IPS-NIHi7 (cell line): ENCODE measurements at regions not wholly inside any gene's neighbourhood (a gene's known extent, or its start where the extent isn't known, plus 50 kb on each side); places are given as distances from the start of the nearest gene placed in this dataset.
"Not testable (repeated sequence)": the region's sequence is repeated elsewhere in the genome, so short reads cannot be mapped to it uniquely, and the experiment has no call there.

ENCODE experiments used
- DNase-seq: peaks from one replicate; pipeline ENCODE4 v3.0.0; 2012; ENCODE audit warnings: mixed read lengths; ENCODE audit errors: extremely low spot score

DNA sequence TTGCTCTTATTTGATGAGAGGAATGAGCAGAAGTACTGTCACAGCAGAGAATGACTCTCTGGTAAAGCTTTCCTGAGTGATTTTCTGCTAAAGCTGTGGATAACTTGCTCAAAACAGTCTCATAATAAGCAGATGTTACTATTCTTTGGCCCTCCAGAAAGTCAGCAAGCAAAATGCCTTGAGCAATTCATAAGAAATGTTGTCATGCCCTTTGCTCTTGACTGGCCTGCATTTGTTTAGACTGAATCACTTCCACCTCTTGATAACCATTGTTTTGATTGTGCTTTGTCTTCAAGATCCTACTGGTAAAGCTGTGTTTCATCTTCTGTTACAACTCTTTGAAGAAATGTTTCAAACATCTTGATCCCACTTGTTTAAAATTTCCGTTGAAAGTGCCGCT, 457.9 kb upstream of the FOXG1 start:
- no peak for DNase-seq

- DNase-seq, result not testable (repeated sequence)
Observed at GRCh38 chr14:28317890-28318675, 448.5 kb upstream of the FOXG1 start.

- DNase-seq, result no peak
Observed at GRCh38 chr14:28321475-28322244, 444.9 kb upstream of the FOXG1 start.

- DNase-seq, result no peak
Observed at GRCh38 chr14:28323366-28323765, 443.2 kb upstream of the FOXG1 start.

DNA sequence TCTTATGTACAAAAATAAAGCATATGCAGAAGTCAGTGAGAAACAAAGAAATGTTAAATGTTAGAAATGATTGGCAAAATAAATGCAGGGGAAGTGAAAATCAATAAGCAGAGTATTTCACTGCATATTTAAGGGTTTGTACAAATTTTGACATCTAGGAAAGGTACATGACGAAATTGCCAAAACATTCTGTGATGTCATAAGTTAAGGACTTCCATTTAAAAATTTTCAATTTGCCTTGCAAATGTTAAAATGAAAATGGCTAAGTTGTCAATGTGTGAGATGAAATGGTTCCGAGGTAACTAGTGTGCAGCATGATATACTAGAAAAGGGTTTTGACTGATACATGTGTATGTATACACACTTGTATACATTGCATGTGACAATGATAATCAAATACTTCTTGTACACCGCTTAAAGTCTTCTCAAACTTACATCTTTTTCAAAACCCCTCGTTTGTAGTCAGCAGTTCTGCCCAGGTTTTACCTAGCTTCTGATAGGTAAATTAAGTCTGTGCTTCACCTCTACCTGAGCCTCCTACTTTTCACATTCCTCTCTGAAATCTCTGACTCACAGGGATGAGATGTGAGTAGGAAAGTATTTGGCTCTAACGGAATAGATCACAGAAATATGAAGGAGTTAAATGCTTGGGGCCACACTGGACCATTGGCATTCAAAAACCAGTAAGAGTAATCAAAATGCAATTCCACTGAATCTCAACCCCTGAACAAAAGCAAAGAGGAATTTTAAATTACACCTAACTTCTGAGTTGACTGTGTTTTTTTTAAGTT, 442.4 kb upstream of the FOXG1 start:
- DNase-seq, result no peak

GRCh38 chr14:28340816-28341215, 425.8 kb upstream of the FOXG1 start:
- DNase-seq, result no peak

DNA sequence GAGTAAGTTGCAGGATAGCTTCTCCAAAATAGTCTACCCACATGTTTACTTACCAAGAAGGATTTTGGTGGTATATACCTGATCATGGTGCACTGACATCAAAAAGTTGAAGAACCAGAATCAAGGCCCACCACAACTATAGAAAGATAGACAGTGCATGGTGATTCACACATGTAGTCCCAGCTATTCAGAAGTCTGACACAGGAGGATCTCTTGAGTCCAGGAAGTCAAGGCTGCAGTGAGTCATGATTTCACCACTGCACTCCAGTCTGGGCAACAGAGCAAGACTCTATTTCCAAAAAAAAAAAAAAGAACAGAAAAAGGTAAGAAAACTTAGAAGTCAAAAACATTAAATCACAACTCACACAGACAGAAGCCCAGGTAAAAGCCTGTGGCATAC, 422.2 kb upstream of the FOXG1 start:
- no peak for DNase-seq

DNA sequence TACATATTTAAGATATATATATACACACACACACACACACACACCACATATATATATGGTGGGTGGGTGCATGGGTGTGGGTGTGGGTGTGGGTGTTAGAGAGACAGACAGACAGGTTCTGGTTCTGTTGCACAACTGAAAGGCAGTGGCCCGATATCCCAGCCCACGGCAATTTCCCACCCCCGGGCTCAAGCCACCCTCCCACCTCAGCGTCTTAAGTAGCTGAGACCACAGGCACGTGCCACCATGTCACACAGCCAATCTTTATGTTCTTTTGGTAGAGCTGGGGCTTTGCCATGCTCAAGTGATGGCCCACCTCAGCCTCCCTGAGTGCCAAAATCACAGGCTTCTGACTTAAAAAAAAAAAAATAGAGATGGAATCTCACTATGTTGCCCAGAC, 417.8 kb upstream of the FOXG1 start:
- DNase-seq, result no peak

DNA sequence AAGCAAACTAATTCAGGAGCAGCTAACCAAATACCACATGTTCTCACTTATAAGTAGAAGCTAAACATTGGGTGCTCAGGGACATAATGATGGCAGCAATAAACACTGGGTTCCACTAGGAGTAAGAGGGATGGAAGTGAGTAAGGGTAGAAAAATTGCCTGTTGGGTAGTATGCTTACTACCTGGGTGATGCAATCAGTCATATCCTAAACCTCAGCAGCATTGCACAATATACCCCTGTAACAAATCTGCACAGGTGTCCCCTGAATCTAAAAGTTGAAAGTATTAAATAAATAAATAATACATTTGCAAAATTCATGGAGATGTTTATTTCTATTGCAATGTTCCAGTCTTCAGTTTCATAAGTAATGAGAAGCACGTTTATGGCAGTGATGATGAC, 409.8 kb upstream of the FOXG1 start:
- no peak for DNase-seq

GRCh38 chr14:28361486-28361885, 405.1 kb upstream of the FOXG1 start:
- DNase-seq, result no peak

DNA sequence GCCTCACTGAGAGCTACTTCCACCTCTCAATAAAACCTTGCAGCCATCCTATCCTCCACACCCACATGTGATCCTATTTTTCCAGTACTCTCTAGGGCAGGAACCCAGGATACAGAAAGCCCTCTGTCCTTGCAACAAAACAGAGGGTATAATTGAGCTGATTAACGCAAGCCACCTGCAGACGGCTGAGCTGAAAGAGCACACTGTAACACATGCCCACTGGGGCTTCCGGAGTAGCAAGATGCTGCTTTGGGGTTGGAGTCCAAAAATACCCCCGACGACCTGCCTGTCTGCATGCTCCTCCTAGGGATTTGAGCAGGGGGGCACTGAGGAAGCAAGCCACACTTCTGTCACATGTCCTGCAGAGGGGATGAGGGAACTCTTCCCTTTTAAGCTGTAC, 401.1 kb upstream of the FOXG1 start:
- no peak for DNase-seq

DNA sequence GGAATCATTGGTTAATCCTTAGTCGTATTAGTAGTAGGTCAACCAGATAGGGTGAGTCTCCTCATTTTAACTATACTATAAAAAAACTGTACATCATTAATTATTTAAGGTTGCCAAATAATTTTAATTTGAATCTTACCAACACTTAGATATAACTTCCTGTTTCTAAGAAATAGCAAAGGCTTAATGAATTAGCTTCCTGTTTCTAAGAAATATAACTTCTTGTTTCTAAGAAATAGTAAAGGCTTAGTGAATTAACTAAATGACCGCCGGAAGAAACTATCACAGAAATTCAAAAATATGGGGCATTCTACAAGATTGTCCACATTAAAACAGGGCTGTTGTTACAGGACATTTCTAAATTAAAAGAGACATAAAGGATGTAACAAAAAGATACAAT, 392.9 kb upstream of the FOXG1 start:
- no peak for DNase-seq

DNA sequence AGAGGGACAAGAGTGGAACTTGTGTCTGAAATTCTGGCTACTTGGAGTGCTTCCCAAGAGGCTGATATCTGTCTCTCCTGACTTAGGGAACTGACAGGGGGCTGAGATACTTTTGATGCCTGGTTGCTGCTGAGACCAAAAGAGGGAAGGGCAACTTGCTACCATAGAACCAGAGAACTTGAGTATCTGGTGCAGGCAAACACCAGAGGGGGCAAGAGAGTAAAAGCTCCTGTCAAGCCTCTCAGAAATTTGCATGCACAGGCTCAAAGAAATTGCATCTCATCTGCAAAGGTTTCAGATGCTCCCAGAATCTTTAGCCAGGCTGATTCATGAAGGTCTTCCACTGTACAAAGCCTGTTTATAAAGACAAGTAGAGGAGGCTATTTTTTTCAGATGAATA, 391.3 kb upstream of the FOXG1 start:
- DNase-seq, result no peak

- DNase-seq, result no peak
Observed at GRCh38 chr14:28381656-28382055, 384.9 kb upstream of the FOXG1 start.

DNA sequence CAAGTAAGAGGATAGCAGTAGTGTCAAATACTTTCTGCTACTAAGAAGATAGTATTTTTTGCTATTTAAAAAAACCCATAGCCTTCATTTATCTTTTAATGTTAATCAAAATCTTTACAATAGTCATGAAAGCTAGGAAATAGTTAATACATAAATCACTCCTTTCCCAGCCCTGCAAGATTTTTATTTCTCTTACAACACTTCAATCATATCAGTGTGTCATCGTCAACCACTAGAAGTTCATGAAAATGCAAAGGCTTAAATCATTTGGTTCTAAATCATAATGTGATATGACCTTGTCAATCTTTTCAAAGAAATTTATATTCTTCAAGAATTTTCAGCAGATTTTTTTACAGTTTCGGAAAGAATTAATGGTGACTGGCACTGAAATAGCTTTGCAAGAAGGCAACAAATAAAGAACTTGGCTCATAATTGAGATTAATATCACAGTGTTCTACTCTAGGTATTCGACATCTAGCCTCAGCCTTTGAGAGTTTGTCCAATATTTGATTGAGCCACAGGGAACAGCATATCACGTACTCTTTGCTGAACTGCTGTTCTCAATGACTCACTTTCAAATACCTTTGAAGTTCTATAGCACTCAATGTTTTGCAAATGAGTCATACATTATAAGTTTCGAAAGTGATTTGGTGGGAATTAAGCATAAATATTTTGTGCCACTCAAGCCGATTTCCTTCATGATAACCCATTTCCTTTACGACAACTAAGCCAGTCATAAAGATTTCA, 384.0 kb upstream of the FOXG1 start:
- no peak for DNase-seq

- no peak for DNase-seq
Observed at GRCh38 chr14:28398506-28398905, 368.1 kb upstream of the FOXG1 start.

- DNase-seq, result not testable (repeated sequence)
Observed at GRCh38 chr14:28401705-28402104, 364.9 kb upstream of the FOXG1 start.

DNA sequence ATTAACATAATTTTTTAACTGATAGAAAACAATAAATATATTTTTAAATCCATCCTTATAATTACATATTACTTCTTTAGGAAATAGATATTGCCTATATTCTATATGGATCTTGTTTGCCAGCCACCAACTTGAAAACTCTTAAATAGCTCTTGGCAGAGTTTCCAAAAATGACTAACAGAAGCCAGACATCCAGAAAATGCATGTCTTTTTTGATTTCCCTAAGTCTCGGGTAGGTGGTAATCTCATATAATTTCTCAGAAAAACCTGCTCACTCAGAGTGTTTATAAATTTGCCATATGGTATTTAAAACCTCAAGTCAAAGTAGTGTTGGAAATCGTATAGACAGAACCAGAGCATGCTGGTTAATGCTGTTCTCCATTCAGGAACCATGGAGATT, 360.4 kb upstream of the FOXG1 start:
- no peak for DNase-seq

GRCh38 chr14:28407031-28407825, 359.4 kb upstream of the FOXG1 start:
- no peak for DNase-seq

GRCh38 chr14:28407996-28408395, 358.6 kb upstream of the FOXG1 start:
- no peak for DNase-seq

DNA sequence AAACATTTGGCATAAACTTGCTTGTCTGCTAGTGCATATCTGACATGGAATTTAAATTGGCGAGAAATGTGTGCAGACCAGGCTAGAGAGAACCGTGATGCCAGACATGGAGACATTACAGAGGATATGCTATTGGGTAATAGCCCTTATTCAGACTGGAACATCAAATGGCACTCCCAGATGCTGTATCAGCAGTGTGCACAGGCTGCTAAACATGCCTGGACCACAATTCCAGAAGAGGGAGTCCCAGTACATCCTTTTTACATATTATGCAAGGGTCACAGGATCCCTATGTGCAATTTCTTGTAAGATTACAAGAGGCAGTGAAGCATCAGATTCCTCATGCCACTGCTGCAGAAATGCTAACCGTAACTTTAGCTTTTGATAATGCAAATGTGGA, 354.5 kb upstream of the FOXG1 start:
- DNase-seq, result no peak
